AG09309 (cell line): ENCODE measurements at regions not wholly inside any gene's neighbourhood (a gene's known extent, or its start where the extent isn't known, plus 50 kb on each side); places are given as distances from the start of the nearest gene placed in this dataset.

ENCODE experiments used
- DNase-seq: peaks from one replicate; pipeline ENCODE4 v3.0.0-alpha.2; 2010; ENCODE audit warnings: low read depth
- H3K4me3 ChIP-seq: 2 replicates; pipeline ENCODE4 v1.5.1; 2011; ENCODE audit warnings: mild to moderate bottlenecking, low read depth, low read length, moderate library complexity; ENCODE audit not compliant: control insufficient read depth
- TF ChIP-seq, protein P1 (sequence below): IDR thresholded peaks from 2 replicates; pipeline ENCODE4 v1.5.1; 2011; ENCODE audit warnings: mild to moderate bottlenecking, low read depth, low read length, inconsistent platforms; ENCODE audit not compliant: insufficient read depth, control insufficient read depth; ENCODE audit errors: missing control alignments

DNA sequence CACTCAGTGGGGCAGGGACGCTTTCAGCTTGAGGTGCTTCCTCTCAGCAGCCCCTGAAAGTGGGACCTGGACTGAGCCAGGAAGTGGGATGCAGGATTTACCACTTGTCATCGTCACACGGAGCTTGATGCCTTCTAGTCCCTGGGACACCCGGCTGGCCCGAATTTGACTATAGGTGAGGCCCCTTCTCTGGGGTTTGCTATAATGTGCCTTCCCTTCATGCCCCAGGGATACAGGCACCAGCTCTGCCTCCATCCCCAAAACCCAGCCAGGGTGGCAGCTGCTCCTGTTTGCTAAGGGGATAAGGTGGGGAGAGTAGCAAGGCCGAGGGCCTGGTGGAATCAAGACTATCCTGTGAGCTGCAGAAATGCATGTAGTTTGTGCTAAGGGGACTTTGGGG lies 235.0 kb downstream of the GLRX3 start:
- no peak overlapping the region for H3K4me3 ChIP-seq
- TF ChIP-seq, protein P1, sequence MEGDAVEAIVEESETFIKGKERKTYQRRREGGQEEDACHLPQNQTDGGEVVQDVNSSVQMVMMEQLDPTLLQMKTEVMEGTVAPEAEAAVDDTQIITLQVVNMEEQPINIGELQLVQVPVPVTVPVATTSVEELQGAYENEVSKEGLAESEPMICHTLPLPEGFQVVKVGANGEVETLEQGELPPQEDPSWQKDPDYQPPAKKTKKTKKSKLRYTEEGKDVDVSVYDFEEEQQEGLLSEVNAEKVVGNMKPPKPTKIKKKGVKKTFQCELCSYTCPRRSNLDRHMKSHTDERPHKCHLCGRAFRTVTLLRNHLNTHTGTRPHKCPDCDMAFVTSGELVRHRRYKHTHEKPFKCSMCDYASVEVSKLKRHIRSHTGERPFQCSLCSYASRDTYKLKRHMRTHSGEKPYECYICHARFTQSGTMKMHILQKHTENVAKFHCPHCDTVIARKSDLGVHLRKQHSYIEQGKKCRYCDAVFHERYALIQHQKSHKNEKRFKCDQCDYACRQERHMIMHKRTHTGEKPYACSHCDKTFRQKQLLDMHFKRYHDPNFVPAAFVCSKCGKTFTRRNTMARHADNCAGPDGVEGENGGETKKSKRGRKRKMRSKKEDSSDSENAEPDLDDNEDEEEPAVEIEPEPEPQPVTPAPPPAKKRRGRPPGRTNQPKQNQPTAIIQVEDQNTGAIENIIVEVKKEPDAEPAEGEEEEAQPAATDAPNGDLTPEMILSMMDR = no peak
- DNase-seq = no peak

DNA sequence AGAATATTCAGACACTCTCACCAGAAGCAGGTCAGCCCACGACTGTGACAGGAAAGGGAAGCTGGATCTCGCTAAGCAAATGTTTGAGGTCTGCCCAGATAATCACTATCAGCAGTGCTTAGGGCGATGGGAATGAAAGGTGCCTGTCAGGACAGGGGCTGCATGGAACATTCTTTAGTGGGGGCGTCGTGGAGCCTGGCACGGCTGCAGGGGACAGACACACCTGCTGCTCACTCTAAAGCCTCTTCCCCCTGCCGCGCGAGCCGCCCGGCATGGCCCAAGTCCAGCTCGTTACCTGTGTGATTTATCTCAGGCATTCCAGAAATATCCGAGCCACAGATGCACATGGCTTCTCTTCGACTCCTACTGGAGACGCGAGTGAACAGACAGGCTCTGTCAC lies 235.5 kb downstream of the GLRX3 start:
- DNase-seq = no peak
- TF ChIP-seq, protein P1 = no peak
- H3K4me3 ChIP-seq = no peak overlapping the region

DNA sequence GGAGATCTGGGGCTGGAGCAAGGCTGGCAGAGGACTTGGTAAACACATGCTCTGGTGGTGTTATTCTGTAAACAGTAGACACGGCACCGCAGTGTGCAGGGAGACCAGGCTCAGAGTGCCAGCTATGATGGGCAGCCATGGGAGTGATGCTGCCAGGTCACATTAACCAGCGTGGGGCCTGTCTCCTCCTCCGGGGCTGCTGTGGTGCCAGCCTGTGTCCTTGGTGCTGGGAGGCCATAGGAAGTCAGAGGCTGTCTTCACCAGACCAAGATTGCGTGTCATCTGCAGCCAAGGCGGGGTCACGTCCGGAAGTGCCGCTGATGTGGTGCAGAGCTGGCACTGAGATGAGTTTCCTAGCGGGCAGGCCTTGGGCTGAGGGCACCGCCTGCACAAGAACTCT lies 236.0 kb downstream of the GLRX3 start:
- no peak for DNase-seq
- TF ChIP-seq, protein P1 = no peak
- H3K4me3 ChIP-seq = no peak overlapping the region

DNA sequence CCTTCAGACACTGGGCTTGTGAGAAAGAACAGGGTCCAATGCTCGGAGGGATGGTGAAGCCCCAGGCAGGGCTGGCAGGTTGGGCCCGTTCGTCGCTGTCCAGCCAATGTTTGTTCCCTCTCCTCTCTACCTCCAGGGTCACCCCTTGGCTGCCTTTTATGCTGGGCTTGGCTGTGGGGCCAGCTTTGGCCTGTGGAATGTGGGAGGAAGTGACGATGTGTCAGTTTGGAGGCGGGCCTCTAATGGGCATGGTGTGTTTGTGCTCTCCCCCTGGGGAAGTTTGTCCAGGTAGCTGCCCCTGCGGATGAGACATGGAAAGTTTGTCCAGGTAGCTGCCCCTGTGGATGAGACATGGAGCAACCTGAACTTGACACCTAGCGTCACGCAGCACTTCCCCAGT lies 236.7 kb downstream of the GLRX3 start:
- TF ChIP-seq, protein P1 = no peak
- no peak for DNase-seq
- H3K4me3 ChIP-seq = no peak overlapping the region

DNA sequence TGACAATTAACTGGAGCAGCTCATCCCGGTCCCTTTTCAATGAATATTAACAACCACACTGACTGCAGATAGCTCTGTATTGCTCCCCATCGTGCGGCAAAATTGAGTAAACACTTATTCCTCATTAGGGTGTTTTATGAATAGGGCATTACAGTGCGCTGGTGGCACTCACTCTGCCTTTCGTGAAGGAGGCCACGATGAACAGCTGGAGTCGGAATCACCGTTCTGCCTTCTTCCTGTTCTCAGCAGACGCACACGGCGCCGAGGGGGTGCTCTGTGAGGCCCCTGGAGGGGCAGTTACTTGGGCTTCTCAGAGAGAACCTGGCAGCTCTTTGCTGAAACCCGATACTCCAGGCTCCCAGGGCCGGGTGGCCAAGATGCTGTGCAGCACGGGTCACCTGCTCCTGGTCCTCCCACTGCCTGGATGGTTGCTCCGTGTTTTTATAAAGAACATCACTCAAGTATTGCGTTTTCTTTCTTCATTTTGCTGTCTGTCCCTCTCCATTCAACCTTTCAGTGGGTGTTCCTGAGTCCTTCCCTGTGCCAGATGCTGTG lies 241.9 kb downstream of the GLRX3 start:
- no peak for DNase-seq
- no peak overlapping the region for H3K4me3 ChIP-seq
- TF ChIP-seq, protein P1 = no peak

DNA sequence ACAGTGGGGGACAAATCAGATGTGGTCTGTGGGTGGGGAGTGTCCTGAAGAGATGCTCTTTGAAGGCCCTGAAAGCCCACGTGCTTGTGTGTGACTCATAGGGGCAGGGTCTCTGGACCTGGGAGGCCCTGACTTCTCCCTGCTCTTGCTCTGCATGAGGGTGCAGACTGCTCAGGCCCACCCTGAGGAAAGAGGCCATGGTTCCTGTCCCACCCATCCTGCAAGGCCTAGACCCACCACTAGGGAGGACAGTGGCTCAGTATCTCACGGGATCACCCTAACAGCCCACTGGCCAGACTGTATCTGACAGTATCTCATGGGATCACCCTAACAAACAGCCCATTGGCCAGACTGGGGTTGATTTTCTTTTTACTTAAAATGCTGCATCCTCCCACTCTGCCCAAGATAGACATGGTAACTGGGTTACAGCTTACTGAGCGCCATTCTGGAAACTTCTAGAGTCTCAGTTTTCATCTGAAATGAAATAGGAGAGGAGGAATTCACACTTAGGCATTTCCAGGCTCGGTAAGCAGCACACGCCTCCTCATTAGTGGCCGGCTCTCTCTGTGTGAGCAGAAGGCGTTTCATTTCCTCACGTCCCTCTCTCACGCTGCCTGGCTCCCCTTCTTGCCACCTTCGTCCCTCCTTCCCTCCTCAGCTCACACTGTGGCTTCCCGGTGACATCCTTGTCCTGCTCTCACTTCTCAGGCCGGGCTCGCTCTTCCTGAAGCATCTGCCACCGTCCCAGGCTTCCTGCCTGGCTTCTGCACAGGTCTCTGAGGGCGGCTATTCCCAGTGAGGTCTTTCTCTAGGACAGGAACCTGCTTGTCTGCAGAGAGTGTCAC lies 242.6 kb downstream of the GLRX3 start:
- H3K4me3 ChIP-seq = no peak overlapping the region
- no peak for DNase-seq
- TF ChIP-seq, protein P1 = no peak
